ENCODE measurements at regions not wholly inside any gene's neighbourhood (a gene's known extent, or its start where the extent isn't known, plus 50 kb on each side); places are given as distances from the start of the nearest gene placed in this dataset.

DNA sequence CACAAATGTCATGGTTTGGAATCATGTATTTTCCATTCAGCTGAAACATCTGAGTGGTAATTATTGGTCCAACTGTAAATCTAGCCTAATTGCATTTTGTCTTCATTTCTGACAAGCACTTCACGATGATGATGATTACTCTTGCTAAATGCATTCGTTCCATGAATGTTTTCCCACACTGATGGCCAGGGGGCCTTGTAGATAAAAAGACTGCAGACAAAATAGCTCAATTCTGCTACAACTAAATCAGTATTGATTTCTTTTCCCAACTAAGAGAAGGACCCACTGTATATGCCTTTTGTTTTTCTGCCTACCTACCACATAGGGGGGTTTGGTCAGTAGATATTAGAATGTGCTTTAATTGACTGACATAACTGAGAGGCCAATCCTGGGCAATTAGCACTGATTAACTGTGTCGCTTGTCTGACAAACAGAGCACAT, 1351.3 kb upstream of the NUDT12 start:
- ChIA-PET POLR2A (no interaction called here), CTCF (no interaction called here)
- H3K36me3 Mint-ChIP-seq (ENCODE audit: insufficient read depth, unreplicated experiment): no peaks in the 10 kb centered on the region
- no peak for DNase-seq (ENCODE audit: unreplicated experiment)
- BruUV-seq (replicated peaks): no TSS peak
- intact Hi-C loops (cut with micrococcal nuclease): no loop called here
- peaks cover 18% of the 10 kb centered on the region for H3K4me1 Mint-ChIP-seq (ENCODE audit: insufficient read depth, unreplicated experiment)
- H3K27ac Mint-ChIP-seq (ENCODE audit: low read depth, unreplicated experiment): no peak overlapping the region
- TF ChIP-seq, protein P1, sequence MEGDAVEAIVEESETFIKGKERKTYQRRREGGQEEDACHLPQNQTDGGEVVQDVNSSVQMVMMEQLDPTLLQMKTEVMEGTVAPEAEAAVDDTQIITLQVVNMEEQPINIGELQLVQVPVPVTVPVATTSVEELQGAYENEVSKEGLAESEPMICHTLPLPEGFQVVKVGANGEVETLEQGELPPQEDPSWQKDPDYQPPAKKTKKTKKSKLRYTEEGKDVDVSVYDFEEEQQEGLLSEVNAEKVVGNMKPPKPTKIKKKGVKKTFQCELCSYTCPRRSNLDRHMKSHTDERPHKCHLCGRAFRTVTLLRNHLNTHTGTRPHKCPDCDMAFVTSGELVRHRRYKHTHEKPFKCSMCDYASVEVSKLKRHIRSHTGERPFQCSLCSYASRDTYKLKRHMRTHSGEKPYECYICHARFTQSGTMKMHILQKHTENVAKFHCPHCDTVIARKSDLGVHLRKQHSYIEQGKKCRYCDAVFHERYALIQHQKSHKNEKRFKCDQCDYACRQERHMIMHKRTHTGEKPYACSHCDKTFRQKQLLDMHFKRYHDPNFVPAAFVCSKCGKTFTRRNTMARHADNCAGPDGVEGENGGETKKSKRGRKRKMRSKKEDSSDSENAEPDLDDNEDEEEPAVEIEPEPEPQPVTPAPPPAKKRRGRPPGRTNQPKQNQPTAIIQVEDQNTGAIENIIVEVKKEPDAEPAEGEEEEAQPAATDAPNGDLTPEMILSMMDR (IDR thresholded peaks at IDR 0.05; ENCODE audit: unreplicated experiment): no peak
- H3K9me3 Mint-ChIP-seq (ENCODE audit: unreplicated experiment): no peaks in the 10 kb centered on the region
- no peaks in the 10 kb centered on the region for H3K27me3 Mint-ChIP-seq (ENCODE audit: insufficient read depth, unreplicated experiment)
- no peak overlapping the region for H3K4me3 Mint-ChIP-seq (ENCODE audit: unreplicated experiment)

DNA sequence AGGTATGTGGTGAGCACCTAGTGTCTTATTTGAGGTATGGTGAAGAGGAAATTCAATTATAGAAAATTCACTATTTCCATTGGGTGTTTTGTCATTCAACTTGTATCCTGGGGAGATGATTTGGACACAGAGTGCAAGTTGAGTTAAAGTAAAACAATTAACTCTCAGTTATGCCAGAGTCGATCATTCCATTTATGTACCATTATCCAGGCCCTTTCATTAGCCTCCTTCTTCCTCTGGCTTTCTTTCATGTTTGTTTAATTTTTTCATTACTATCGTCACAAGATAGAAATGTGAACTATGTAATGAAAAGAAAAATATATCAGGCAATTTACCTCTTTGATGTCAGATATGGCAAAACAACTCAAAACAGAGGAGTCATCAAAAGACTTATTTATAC, 1347.2 kb upstream of the NUDT12 start:
- ChIA-PET POLR2A (no interaction called here), CTCF (no interaction called here)
- Mint-ChIP-seq H3K36me3 (ENCODE audit: insufficient read depth, unreplicated experiment) (no peaks in the 10 kb centered on the region), H3K4me3 (ENCODE audit: unreplicated experiment) (no peak overlapping the region), H3K4me1 (ENCODE audit: insufficient read depth, unreplicated experiment) (peaks cover 18% of the 10 kb centered on the region), H3K27me3 (ENCODE audit: insufficient read depth, unreplicated experiment) (no peaks in the 10 kb centered on the region), H3K27ac (ENCODE audit: low read depth, unreplicated experiment) (peak overlapping the region; percentile 71), H3K9me3 (ENCODE audit: unreplicated experiment) (no peaks in the 10 kb centered on the region)
- no peak for DNase-seq (ENCODE audit: unreplicated experiment)
- TF ChIP-seq, protein P1 (IDR thresholded peaks at IDR 0.05; ENCODE audit: unreplicated experiment): no peak
- intact Hi-C loops (cut with micrococcal nuclease): no loop called here
- no TSS peak for BruUV-seq (replicated peaks)

DNA sequence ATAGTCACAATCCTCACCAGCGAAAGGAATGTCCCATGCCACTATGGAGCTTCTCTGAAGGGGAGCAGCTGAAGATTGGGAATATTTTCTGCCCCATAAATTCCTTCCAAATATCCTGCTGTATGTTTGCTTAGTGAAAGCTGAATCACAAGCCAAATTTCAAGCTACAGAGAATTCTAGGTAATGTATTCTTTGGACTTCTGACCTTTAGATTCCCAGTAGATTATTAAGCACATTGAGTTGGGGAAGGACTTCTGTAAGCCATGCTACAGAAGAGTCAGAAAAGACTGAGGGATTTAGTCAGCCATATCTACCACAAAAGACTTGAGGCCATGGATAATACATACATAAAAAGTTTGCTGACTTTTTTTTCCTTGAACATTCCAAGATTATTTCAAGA, 1342.0 kb upstream of the NUDT12 start:
- TF ChIP-seq, protein P1 (IDR thresholded peaks at IDR 0.05; ENCODE audit: unreplicated experiment): no peak
- no peaks in the 10 kb centered on the region for H3K9me3 Mint-ChIP-seq (ENCODE audit: unreplicated experiment)
- H3K4me3 Mint-ChIP-seq (ENCODE audit: unreplicated experiment): no peak overlapping the region
- H3K36me3 Mint-ChIP-seq (ENCODE audit: insufficient read depth, unreplicated experiment): no peaks in the 10 kb centered on the region
- no TSS peak for BruUV-seq (replicated peaks)
- CTCF ChIA-PET: interaction anchor here (0.9 kb wide), 1 partner anchor 1112 kb away, joined by 3 read pairs; no protein-coding TSS in a partner anchor
- intact Hi-C loops (cut with micrococcal nuclease): no loop called here
- no peaks in the 10 kb centered on the region for H3K27me3 Mint-ChIP-seq (ENCODE audit: insufficient read depth, unreplicated experiment)
- H3K27ac Mint-ChIP-seq (ENCODE audit: low read depth, unreplicated experiment): no peak overlapping the region
- H3K4me1 Mint-ChIP-seq (ENCODE audit: insufficient read depth, unreplicated experiment): peaks cover under 1% of the 10 kb centered on the region
- no peak for DNase-seq (ENCODE audit: unreplicated experiment)
- POLR2A ChIA-PET: interaction anchor here (0.7 kb wide), 3 partner anchors 550 to 1127 kb away, joined by 3 to 4 read pairs (median 4); no protein-coding TSS in a partner anchor

DNA sequence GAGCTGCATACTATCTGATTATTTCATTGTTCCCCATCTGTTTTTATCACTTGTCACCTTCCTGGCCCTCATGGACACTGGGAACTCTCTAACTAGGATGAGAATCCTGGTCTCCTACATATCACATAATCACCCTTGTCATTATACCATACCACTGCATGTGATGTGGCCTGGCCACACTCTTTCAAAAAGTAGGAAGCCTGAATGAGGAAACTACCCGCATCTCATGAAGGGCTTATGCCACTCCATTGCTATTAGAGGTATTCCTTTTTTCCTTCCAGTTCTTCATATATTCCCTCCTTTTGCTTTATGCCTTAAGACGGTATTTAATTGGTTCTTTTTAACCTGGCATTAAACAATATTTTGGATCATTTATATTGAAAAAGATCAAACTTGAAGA, 1341.4 kb upstream of the NUDT12 start:
- TF ChIP-seq, protein P1 (IDR thresholded peaks at IDR 0.05; ENCODE audit: unreplicated experiment): no peak
- DNase-seq (ENCODE audit: unreplicated experiment): no peak
- Mint-ChIP-seq H3K4me3 (ENCODE audit: unreplicated experiment) (no peak overlapping the region), H3K9me3 (ENCODE audit: unreplicated experiment) (peaks cover 6% of the 10 kb centered on the region), H3K27me3 (ENCODE audit: insufficient read depth, unreplicated experiment) (no peaks in the 10 kb centered on the region), H3K27ac (ENCODE audit: low read depth, unreplicated experiment) (no peak overlapping the region), H3K36me3 (ENCODE audit: insufficient read depth, unreplicated experiment) (no peaks in the 10 kb centered on the region), H3K4me1 (ENCODE audit: insufficient read depth, unreplicated experiment) (no peaks in the 10 kb centered on the region)
- CTCF ChIA-PET: interaction anchor here (0.9 kb wide), 1 partner anchor 1112 kb away, joined by 3 read pairs; no protein-coding TSS in a partner anchor
- intact Hi-C loops (cut with micrococcal nuclease): no loop called here
- POLR2A ChIA-PET: interaction anchor here (0.7 kb wide), 3 partner anchors 550 to 1128 kb away, joined by 3 to 4 read pairs (median 4); no protein-coding TSS in a partner anchor
- BruUV-seq (replicated peaks): no TSS peak

Measured in MCF 10A (cell line).